SK-N-MC (cell line): ENCODE measurements at regions not wholly inside any gene's neighbourhood (a gene's known extent, or its start where the extent isn't known, plus 50 kb on each side); places are given as distances from the start of the nearest gene placed in this dataset.

ENCODE experiments used
- EZH2 ChIP-seq: fragments of 200-600 bp; sonication (generic); IDR thresholded peaks from one replicate; pipeline ENCODE4 v1.6.1; 2017; ENCODE audit warnings: antibody characterized with exemption
- POLR2AphosphoS5 ChIP-seq: IDR thresholded peaks from 2 replicates; pipeline ENCODE4 v1.6.1; 2012; ENCODE audit warnings: mild to moderate bottlenecking, low read depth, low read length, borderline replicate concordance

DNA sequence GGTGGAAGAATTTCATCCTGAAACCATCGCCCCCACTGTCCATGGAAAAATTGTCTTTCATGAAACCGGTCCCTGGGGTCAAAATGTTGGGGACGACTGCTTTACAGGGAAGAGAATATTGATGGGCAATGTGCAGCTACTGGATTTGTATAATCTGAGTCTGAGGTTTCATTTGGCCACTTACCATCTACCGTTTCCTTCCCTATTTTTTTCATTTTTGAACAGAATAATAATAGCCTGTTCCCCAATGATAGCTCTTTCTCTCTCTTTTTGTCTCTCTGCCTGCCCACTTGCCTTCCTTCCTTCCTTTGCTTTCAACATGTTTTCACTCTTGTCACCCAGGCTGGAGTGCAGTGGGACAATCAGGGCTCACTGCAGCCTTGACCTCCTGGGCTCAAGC lies 78.3 kb upstream of the TLK1 start:
- TF ChIP-seq EZH2 (no peak), POLR2AphosphoS5 (no peak)
